ENCODE measurements at regions not wholly inside any gene's neighbourhood (a gene's known extent, or its start where the extent isn't known, plus 50 kb on each side); places are given as distances from the start of the nearest gene placed in this dataset.

GRCh38 chrX:7447801-7448499 lies 300.0 kb upstream of the PUDP start:
- H3K4me1 ChIP-seq, result no peaks in the 10 kb centered on the region
- intact Hi-C loops (cut with DNase I; ENCODE audit: low total_unique reads), result no loop called here
- no peaks in the 10 kb centered on the region for H3K36me3 ChIP-seq
- H3K27me3 ChIP-seq, result no peaks in the 10 kb centered on the region
- TF ChIP-seq POLR2A (IDR thresholded peaks at IDR 0.05), result no peak
- H3K4me3 ChIP-seq, result no peak overlapping the region
- DNase-seq (ENCODE audit: low spot score in 2 of 2), result no peak
- no peaks in the 10 kb centered on the region for H3K9me3 ChIP-seq
- no peak overlapping the region for H3K27ac ChIP-seq

GRCh38 chrX:7446815-7447214 lies 298.9 kb upstream of the PUDP start:
- intact Hi-C loops (cut with DNase I; ENCODE audit: low total_unique reads), result no loop called here

GRCh38 chrX:7444967-7445366 lies 297.0 kb upstream of the PUDP start:
- intact Hi-C loops (cut with DNase I; ENCODE audit: low total_unique reads), result no loop called here
- no peaks in the 10 kb centered on the region for H3K36me3 ChIP-seq
- no peak overlapping the region for H3K4me3 ChIP-seq
- H3K4me1 ChIP-seq, result no peaks in the 10 kb centered on the region
- TF ChIP-seq POLR2AphosphoS5 (IDR thresholded peaks at IDR 0.05), result no peak
- no peak for TF ChIP-seq POLR2A (IDR thresholded peaks at IDR 0.05)
- no peak for TF ChIP-seq CTCF (IDR thresholded peaks at IDR 0.05)
- H3K27me3 ChIP-seq, result no peaks in the 10 kb centered on the region
- DNase-seq (ENCODE audit: low spot score in 2 of 2), result no peak
- H3K27ac ChIP-seq, result no peak overlapping the region
- H3K9me3 ChIP-seq, result peaks cover 0 to under 1% of the 10 kb centered on the region in 2 donors

More at GRCh38 chrX:7446815-7447214, 298.9 kb upstream of the PUDP start:
- Histone ChIP-seq H3K27me3 (no peaks in the 10 kb centered on the region), H3K36me3 (no peaks in the 10 kb centered on the region), H3K9me3 (no peaks in the 10 kb centered on the region), H3K27ac (no peak overlapping the region), H3K4me3 (no peak overlapping the region), H3K4me1 (no peaks in the 10 kb centered on the region)
- DNase-seq (ENCODE audit: low spot score in 2 of 2), result no peak
- TF ChIP-seq CTCF (IDR thresholded peaks at IDR 0.05) (no peak), POLR2A (IDR thresholded peaks at IDR 0.05) (no peak)

GRCh38 chrX:7441586-7441985 lies 293.6 kb upstream of the PUDP start:
- no peak for DNase-seq (ENCODE audit: low spot score in 2 of 2)
- intact Hi-C loops (cut with DNase I; ENCODE audit: low total_unique reads), result no loop called here
- Histone ChIP-seq H3K27ac (no peak overlapping the region), H3K36me3 (no peaks in the 10 kb centered on the region), H3K9me3 (peaks cover 0 to 4% of the 10 kb centered on the region in 2 donors), H3K4me3 (no peak overlapping the region), H3K27me3 (no peaks in the 10 kb centered on the region), H3K4me1 (no peaks in the 10 kb centered on the region)
- no peak for TF ChIP-seq CTCF (IDR thresholded peaks at IDR 0.05)
- no peak for TF ChIP-seq POLR2A (IDR thresholded peaks at IDR 0.05)
- no peak for TF ChIP-seq POLR2AphosphoS5 (IDR thresholded peaks at IDR 0.05)

- intact Hi-C loops (cut with DNase I; ENCODE audit: low total_unique reads), result no loop called here
- H3K36me3 ChIP-seq, result no peaks in the 10 kb centered on the region
- H3K4me1 ChIP-seq, result no peaks in the 10 kb centered on the region
- H3K9me3 ChIP-seq, result peaks cover 0 to 4% of the 10 kb centered on the region in 2 donors
- H3K4me3 ChIP-seq, result no peak overlapping the region
- H3K27ac ChIP-seq, result no peak overlapping the region
- no peaks in the 10 kb centered on the region for H3K27me3 ChIP-seq
- no peak for DNase-seq (ENCODE audit: low spot score in 2 of 2)
- TF ChIP-seq POLR2AphosphoS5 (IDR thresholded peaks at IDR 0.05) (no peak), POLR2A (IDR thresholded peaks at IDR 0.05) (no peak), CTCF (IDR thresholded peaks at IDR 0.05) (no peak)
These were observed 287.9 kb upstream of the PUDP start for GRCh38 chrX:7435822-7436221.
